IPS-18c (cell line): ENCODE measurements at regions not wholly inside any gene's neighbourhood (a gene's known extent, or its start where the extent isn't known, plus 50 kb on each side); places are given as distances from the start of the nearest gene placed in this dataset.
A peak's percentile ranks its signal among the peaks of the same experiment; 100 is the strongest.

Experiments used
- H3K4me3 ChIP-seq: 2 replicates; pipeline ENCODE4 v1.7.0; 2013; ENCODE audit warnings: low read depth, mild to moderate bottlenecking, low read length, moderate library complexity; ENCODE audit not compliant: insufficient read depth
- H3K9me3 ChIP-seq: one replicate; pipeline ENCODE4 v1.6.1; 2013; ENCODE audit warnings: mild to moderate bottlenecking, low read length, moderate library complexity; ENCODE audit not compliant: control insufficient read depth, insufficient read depth

DNA sequence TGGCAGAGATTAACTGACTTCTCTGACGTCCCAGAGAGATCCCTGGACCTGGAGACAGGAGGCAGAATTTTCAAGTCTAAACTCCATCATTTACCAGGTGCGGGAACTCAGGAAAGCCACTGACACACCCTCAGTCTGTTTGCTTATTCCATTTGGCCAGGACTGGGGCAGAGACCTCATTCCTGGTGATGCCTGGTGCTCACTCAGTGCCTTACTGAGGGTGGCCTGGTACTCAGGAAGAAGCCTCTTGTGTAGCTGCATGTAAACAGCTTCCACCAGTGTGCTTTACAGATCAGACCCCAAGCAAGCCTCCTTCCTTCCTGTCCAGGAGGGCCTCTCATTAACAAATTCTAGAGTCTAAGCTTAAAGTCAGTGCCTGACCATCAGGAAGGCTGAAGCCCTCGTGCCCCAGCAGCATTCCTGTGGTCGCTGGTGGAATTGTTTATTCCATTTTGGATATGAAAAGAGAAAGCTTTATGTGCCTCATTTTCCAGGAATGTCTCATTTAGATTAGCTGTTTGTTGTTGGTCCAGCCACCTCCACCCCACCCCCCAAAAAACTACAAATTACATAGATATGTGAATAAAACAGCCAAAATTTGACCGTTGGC is 236.1 kb upstream of the CDH5 start:
- Histone ChIP-seq H3K4me3 (no peak overlapping the region), H3K9me3 (no peaks in the 10 kb centered on the region)

DNA sequence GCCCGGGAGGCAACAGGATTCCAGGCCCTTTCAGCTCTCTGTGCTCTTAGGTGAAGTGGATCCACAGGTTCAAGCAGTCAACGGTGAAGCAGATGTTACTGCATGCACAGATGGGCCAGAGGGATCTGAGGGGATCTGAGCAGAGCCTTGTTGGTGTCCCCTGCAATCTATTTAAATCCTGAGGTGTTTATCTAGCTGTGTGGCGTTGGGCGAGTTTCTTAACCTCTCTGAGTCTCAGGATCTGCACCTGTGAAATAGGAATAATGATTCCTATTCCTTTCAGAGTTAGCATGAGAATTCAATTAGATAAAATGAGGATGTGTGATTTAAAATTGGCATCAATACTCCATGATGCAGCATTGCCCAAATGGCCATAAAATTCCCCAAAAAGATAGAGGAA is 237.3 kb upstream of the CDH5 start:
- no peak overlapping the region for H3K4me3 ChIP-seq

GRCh38 chr16:66128371-66128770 is 238.1 kb upstream of the CDH5 start:
- H3K9me3 ChIP-seq: no peaks in the 10 kb centered on the region
- H3K4me3 ChIP-seq: no peak overlapping the region

More for the DNA sequence above, 237.3 kb upstream of the CDH5 start:
- H3K9me3 ChIP-seq: no peaks in the 10 kb centered on the region

- H3K4me3 ChIP-seq: peak overlapping the region; percentile 9; the same call in 1 of the 2 replicates
- no peaks in the 10 kb centered on the region for H3K9me3 ChIP-seq
Measured at GRCh38 chr16:66127459-66128370, 238.8 kb upstream of the CDH5 start.

- Histone ChIP-seq H3K9me3 (peaks cover 2% of the 10 kb centered on the region), H3K4me3 (no peak overlapping the region)
Measured at GRCh38 chr16:66121466-66121865, 245.0 kb upstream of the CDH5 start.

- Histone ChIP-seq H3K4me3 (no peak overlapping the region), H3K9me3 (peaks cover 2% of the 10 kb centered on the region)
Measured at GRCh38 chr16:66120656-66121055, 245.8 kb upstream of the CDH5 start.

GRCh38 chr16:66116163-66117002 is 250.1 kb upstream of the CDH5 start:
- no peaks in the 10 kb centered on the region for H3K9me3 ChIP-seq

DNA sequence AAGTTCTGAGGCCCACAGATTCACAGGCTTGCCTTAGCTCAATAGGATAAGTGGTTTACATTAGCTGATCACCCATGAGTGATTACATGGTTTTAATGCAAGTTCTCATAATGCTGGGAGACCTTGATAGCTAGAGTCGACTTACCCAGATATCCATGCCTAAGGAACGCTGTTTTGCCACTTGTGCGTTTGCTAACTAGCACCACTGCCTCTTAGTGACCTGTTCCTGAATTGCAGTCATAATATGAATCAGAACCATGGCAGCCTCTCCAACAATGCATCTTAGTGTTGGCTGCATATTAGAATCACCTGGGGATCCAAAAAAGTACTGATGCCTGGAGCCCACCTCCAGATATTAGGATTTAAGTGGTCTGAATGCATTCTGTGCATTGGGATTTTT is 251.1 kb upstream of the CDH5 start:
- Histone ChIP-seq H3K9me3 (no peaks in the 10 kb centered on the region), H3K4me3 (no peak overlapping the region)

More at GRCh38 chr16:66116163-66117002, 250.1 kb upstream of the CDH5 start:
- H3K4me3 ChIP-seq: no peak overlapping the region

- H3K4me3 ChIP-seq: no peak overlapping the region
- H3K9me3 ChIP-seq: no peaks in the 10 kb centered on the region
Measured at GRCh38 chr16:66113223-66113622, 253.3 kb upstream of the CDH5 start.

DNA sequence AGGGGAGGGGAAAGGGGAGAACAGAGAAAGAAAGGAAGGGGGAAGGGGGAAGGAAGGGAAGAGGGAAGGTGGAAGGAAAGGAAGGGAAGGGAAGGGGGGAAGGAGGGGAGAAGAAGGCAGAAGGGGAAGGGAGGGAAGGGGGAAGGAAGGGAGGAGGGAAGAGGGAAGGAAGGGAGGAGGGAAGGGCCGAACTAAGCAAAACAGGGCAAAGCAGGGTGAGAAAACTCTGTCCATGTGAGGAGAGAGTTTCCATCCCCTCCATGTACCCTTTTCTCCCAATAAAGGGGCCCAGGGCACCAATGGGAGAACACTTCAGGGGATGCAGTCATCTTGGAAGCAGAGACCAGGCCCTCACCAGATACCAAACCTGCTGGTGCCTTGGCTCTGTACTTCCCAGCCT is 256.8 kb upstream of the CDH5 start:
- Histone ChIP-seq H3K4me3 (no peak overlapping the region), H3K9me3 (no peaks in the 10 kb centered on the region)

DNA sequence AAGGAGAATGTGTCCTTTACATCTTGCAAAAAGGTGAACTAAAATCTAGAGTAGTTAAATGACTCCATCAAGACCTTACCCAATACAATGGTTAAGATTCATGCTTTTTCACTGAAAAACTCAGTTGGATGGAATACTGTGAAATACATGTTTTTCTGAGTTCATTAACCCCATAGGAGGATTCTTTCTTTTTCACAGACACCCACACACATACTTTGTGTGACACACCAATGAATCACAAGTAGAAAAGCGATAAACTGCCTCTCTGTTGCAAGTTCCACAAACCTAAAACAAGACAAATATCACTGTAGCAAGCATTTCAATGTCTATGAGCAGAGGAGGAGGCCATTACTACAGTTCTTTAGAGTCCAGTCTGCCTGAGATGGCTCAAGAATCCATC is 258.8 kb upstream of the CDH5 start:
- Histone ChIP-seq H3K9me3 (no peaks in the 10 kb centered on the region), H3K4me3 (no peak overlapping the region)

DNA sequence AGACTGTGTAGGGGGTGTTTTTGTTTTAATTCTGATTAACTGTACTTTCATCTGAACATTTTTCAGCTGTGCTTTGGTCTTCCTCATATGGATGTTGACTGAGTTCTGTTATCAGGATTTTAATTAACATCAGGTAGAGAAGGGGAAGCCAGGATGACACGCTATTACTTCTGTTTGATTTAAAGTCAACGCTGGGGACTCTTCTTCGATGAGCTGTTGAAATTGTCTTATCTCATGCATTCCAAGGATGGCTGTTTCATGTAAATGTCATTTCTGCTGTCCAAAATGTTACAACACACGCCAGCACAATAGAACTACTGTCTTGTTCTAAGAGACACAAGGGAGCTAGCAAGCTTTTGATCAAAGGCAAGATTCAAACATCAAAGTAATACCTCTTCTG is 263.3 kb upstream of the CDH5 start:
- no peak overlapping the region for H3K4me3 ChIP-seq

DNA sequence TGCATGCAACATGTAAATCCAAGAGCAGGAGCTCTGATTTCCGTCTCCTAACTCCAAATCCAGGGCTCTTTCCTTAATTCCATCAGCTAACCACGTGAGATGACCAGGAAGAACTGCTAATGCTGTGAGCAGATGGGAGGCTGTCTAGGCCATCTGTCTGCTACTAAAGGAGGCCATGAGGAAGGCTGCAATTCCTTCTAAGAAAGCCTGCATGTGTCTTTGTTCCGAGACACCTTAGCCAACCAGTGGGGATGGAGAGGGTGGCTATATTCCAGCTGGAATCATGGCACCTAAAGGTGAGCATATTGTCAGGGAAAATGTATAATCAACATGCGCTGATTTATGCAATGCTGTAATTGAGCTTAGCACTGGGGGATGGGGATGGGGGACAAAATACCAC is 267.2 kb upstream of the CDH5 start:
- no peak overlapping the region for H3K4me3 ChIP-seq
- H3K9me3 ChIP-seq: no peaks in the 10 kb centered on the region

More for the DNA sequence above, 263.3 kb upstream of the CDH5 start:
- no peaks in the 10 kb centered on the region for H3K9me3 ChIP-seq

DNA sequence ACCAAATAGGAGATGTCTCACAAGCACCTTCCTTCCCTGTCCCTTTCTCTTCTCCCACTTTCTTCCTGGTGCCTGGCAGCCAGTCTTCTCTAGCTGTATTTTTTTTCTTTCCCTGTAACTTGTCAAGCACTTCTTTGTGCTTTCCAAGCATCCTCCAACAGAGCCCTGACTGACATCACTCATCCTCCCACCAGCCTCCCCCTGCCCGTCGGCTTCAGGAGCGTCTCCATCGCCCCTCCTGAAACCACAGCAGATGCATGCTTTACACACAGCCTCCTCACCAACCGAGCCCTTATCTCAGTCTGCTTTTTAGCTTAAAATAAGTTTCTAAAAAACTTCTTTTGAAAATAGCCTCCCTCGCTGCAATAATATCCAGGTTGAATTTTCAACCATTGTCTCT is 268.7 kb upstream of the CDH5 start:
- H3K9me3 ChIP-seq: no peaks in the 10 kb centered on the region
- no peak overlapping the region for H3K4me3 ChIP-seq

- Histone ChIP-seq H3K9me3 (no peaks in the 10 kb centered on the region), H3K4me3 (no peak overlapping the region)
Measured at GRCh38 chr16:66095676-66096075, 270.8 kb upstream of the CDH5 start.

GRCh38 chr16:66093191-66093590 is 273.3 kb upstream of the CDH5 start:
- no peak overlapping the region for H3K4me3 ChIP-seq
- H3K9me3 ChIP-seq: no peaks in the 10 kb centered on the region

DNA sequence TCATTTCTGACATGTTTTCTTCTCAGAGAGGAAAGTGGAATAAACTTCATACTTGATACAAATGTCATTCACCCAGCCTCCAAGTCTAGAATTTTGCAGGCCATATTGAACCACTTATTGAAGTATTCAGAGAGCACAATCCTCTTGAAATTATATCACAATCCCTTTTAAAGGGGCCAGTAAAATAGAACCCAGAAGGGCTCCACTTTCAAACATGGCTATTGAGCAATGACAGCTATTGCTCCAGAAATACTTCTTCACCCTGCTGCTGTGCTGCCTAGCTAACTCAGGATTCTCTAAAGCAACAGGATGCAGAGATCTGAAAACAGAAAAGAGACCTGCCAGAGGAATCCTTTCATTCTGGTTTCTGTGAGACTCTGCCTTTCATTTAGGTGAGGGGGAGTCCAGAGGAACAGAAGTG is 275.0 kb upstream of the CDH5 start:
- Histone ChIP-seq H3K9me3 (no peaks in the 10 kb centered on the region), H3K4me3 (no peak overlapping the region)

DNA sequence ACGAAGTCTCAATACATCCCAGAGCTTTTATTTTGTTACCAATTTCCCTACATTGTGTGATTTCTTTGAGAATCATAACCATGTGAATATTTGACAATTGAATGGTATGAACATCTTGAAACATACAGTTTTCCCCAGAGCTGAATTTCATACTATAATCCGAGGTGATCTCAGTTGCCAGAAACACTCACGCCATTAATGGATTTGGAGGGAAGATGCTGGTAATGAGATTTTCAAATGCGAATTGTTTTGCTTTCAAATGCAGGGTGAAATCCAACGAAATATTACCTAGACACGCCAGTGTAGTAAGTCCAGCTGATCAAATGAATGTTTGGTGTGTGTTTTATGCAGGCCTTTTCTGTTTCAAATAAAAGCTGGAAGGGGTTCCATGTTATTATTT is 277.8 kb upstream of the CDH5 start:
- no peak overlapping the region for H3K4me3 ChIP-seq
- H3K9me3 ChIP-seq: no peaks in the 10 kb centered on the region
